Panc1 (cell line): ENCODE measurements at regions not wholly inside any gene's neighbourhood (a gene's known extent, or its start where the extent isn't known, plus 50 kb on each side); places are given as distances from the start of the nearest gene placed in this dataset.

Experiments used
- ATAC-seq: fragments of 200-7000 bp; cut with Tn5 transposase; 2 replicates; pipeline ENCODE4 v1.9.1; 2020; ENCODE audit warnings: mild to moderate bottlenecking, moderate library complexity
- BruUV-seq: library from RNA; stranded (reverse); fragments of 400-500 nt; replicated peaks from 2 replicates; lab custom pipeline; 2021; lab: Mats Ljungman, UMichigan
- CTCF ChIA-PET: fragments of 300-600 bp; sonication (Branson Sonifier 250); formaldehyde crosslinking; loops from one replicate; lab custom pipeline; 2022; ENCODE audit warnings: antibody characterized with exemption; lab: Charles Lee
- POLR2A ChIA-PET: fragments of 300-600 bp; sonication (Branson Sonifier 250); formaldehyde crosslinking; loops from one replicate; lab custom pipeline; 2022; ENCODE audit warnings: antibody characterized with exemption; lab: Charles Lee
- DNase-seq: peaks from one replicate; pipeline ENCODE4 v3.0.0-alpha.2; 2010; ENCODE audit warnings: low read depth, low spot score
- H3K27ac ChIP-seq: 2 replicates; pipeline ENCODE4 v1.5.1; 2011; ENCODE audit warnings: mild to moderate bottlenecking, low read length, inconsistent platforms
- H3K27me3 ChIP-seq: fragments of 200-500 bp; sonication (Bioruptor generic); 2 replicates; pipeline ENCODE4 v1.6.0; 2014; ENCODE audit warnings: low read length, inconsistent platforms; ENCODE audit not compliant: control insufficient read depth, insufficient read depth
- H3K36me3 ChIP-seq: fragments of 200-500 bp; sonication (Bioruptor generic); 2 replicates; pipeline ENCODE4 v1.5.1; 2014; ENCODE audit warnings: inconsistent platforms, mild to moderate bottlenecking, low read length, moderate library complexity; ENCODE audit not compliant: control insufficient read depth, insufficient read depth
- H3K4me1 ChIP-seq: 2 replicates; pipeline ENCODE4 v1.5.1; 2011; ENCODE audit warnings: inconsistent platforms, mild to moderate bottlenecking, low read length, moderate library complexity; ENCODE audit not compliant: control insufficient read depth, insufficient read depth
- H3K4me3 ChIP-seq, 2 experiments: 2 replicates each; pipeline ENCODE4 v1.5.1; 2011 to 2012; ENCODE audit warnings: low read depth in 2 of 2, low read length in 2 of 2, mild to moderate bottlenecking in 2 of 2, inconsistent platforms in 1 of 2, moderate library complexity in 1 of 2
- H3K9me3 ChIP-seq: fragments of 200-500 bp; sonication (Bioruptor generic); 2 replicates; pipeline ENCODE4 v1.5.1; 2014; ENCODE audit warnings: low read depth, mild to moderate bottlenecking, inconsistent platforms, low read length, moderate library complexity; ENCODE audit not compliant: control insufficient read depth, insufficient read depth
- CTCF ChIP-seq: fragments of 450-650 bp; IDR thresholded peaks from 2 replicates; pipeline ENCODE4 v1.5.1; 2017; ENCODE audit warnings: mild to moderate bottlenecking
- POLR2AphosphoS5 ChIP-seq: IDR thresholded peaks from 2 replicates; pipeline ENCODE4 v1.6.1; 2012; ENCODE audit warnings: mild to moderate bottlenecking, low read depth, low read length, moderate library complexity
- REST ChIP-seq, 2 experiments: IDR thresholded peaks; 2 replicates each; pipeline ENCODE4 v1.6.1; 2011 to 2012; ENCODE audit warnings: low read depth in 2 of 2, control low read depth in 1 of 2, low read length in 1 of 2, mild to moderate bottlenecking in 1 of 2, moderate library complexity in 1 of 2; ENCODE audit not compliant: insufficient read depth in 1 of 2
- SIN3A ChIP-seq: IDR thresholded peaks from 2 replicates; pipeline ENCODE4 v1.6.1; 2012; ENCODE audit warnings: low read depth, mild to moderate bottlenecking, low read length, moderate library complexity, borderline replicate concordance; ENCODE audit not compliant: insufficient read depth
- TCF7L2 ChIP-seq: IDR thresholded peaks from 2 replicates; pipeline ENCODE4 v1.6.1; 2011; ENCODE audit warnings: mild to moderate bottlenecking, low read depth, low read length, inconsistent platforms
- in situ Hi-C: cut with HindIII; loops from 2 replicates; pipeline ENCODE4 v1.10.0; 2016; ENCODE audit warnings: low sequenced_read_pairs, low pct_unique_long_range_greater_than_20kb
- intact Hi-C: fragments of 100-400 bp; cut with micrococcal nuclease; formaldehyde crosslinking; loops from one replicate; pipeline ENCODE4 v1.10.0; 2022; ENCODE audit not compliant: unreplicated experiment

- no TSS peak for BruUV-seq
- ChIA-PET POLR2A (no interaction called here), CTCF (no interaction called here)
- TF ChIP-seq SIN3A, result no peak
- no peak for TF ChIP-seq TCF7L2
- TF ChIP-seq REST (IDR thresholded peaks at IDR 0.05; ENCODE audit: insufficient read depth in 1 of 2, low read depth in 2 of 2, low read length in 1 of 2), result no peak
- no peak for TF ChIP-seq CTCF
- no peak for TF ChIP-seq POLR2AphosphoS5
- no peaks in the 10 kb centered on the region for H3K9me3 ChIP-seq
- DNase-seq, result no peak
- no peak overlapping the region for H3K27ac ChIP-seq
- intact Hi-C loops (no loop called here), in situ Hi-C loops (no loop called here)
- no peak for ATAC-seq
- no peaks in the 10 kb centered on the region for H3K36me3 ChIP-seq
- no peaks in the 10 kb centered on the region for H3K4me1 ChIP-seq
- H3K4me3 ChIP-seq, result no peak overlapping the region
- H3K27me3 ChIP-seq, result no peaks in the 10 kb centered on the region
These were observed 465.6 kb downstream of the FOXG1 start for GRCh38 chr14:29232153-29232552.

GRCh38 chr14:29232711-29233110, 466.1 kb downstream of the FOXG1 start:
- no peaks in the 10 kb centered on the region for H3K9me3 ChIP-seq
- no peak overlapping the region for H3K27ac ChIP-seq
- DNase-seq (no peak), ATAC-seq (no peak)
- TF ChIP-seq SIN3A, result no peak
- no peak for TF ChIP-seq TCF7L2
- TF ChIP-seq REST (IDR thresholded peaks at IDR 0.05; ENCODE audit: insufficient read depth in 1 of 2, low read depth in 2 of 2, low read length in 1 of 2), result no peak
- no peak for TF ChIP-seq POLR2AphosphoS5
- TF ChIP-seq CTCF, result no peak
- H3K4me1 ChIP-seq, result no peaks in the 10 kb centered on the region
- intact Hi-C loops (no loop called here), in situ Hi-C loops (no loop called here)
- POLR2A ChIA-PET, result no interaction called here
- H3K27me3 ChIP-seq, result no peaks in the 10 kb centered on the region
- H3K4me3 ChIP-seq, result no peak overlapping the region
- CTCF ChIA-PET, result no interaction called here
- no TSS peak for BruUV-seq
- no peaks in the 10 kb centered on the region for H3K36me3 ChIP-seq
